WTC11 (cell line): ENCODE measurements at regions not wholly inside any gene's neighbourhood (a gene's known extent, or its start where the extent isn't known, plus 50 kb on each side); places are given as distances from the start of the nearest gene placed in this dataset.

Source experiments
- ATAC-seq: fragments of 200-7000 bp; cut with Tn5 transposase; 2 replicates; pipeline ENCODE4 v1.10.0; 2021; ENCODE audit warnings: mild to moderate bottlenecking, moderate library complexity
- CTCF ChIA-PET: fragments of 300-600 bp; sonication (Branson Sonifier 250); formaldehyde crosslinking; loops from one replicate; lab custom pipeline; 2021; ENCODE audit warnings: antibody characterized with exemption; lab: Charles Lee
- POLR2A ChIA-PET: fragments of 350-600 bp; sonication (Branson Sonifier 250); formaldehyde crosslinking; loops from one replicate; lab custom pipeline; 2021; ENCODE audit warnings: antibody characterized with exemption; lab: Charles Lee
- DNase-seq: peaks from one replicate; pipeline ENCODE4 v3.0.0; 2021; ENCODE audit warnings: low spot score
- H3K27ac Mint-ChIP-seq: 2 replicates; pipeline ENCODE4 v1.8.0; 2021; ENCODE audit warnings: mixed read lengths
- H3K27me3 Mint-ChIP-seq: 2 replicates; pipeline ENCODE4 v1.8.0; 2021; ENCODE audit warnings: low read depth, mild to moderate bottlenecking, moderate library complexity, mixed read lengths
- H3K36me3 Mint-ChIP-seq: 2 replicates; pipeline ENCODE4 v1.8.0; 2021; ENCODE audit warnings: mixed read lengths
- H3K4me1 Mint-ChIP-seq: 2 replicates; pipeline ENCODE4 v1.8.0; 2022; ENCODE audit warnings: mixed read lengths
- H3K4me3 Mint-ChIP-seq: 2 replicates; pipeline ENCODE4 v1.8.0; 2021; ENCODE audit warnings: mild to moderate bottlenecking, moderate library complexity, mixed read lengths
- H3K9me3 Mint-ChIP-seq: 2 replicates; pipeline ENCODE4 v1.8.0; 2021; ENCODE audit warnings: mixed read lengths
- ATF1 ChIP-seq: sonication (generic); formaldehyde crosslinking; IDR thresholded peaks from 2 replicates; pipeline ENCODE4 v1.8.1; 2023; ENCODE audit warnings: mild to moderate bottlenecking, moderate library complexity, missing genetic modification reagents
- ATF2 ChIP-seq: sonication (generic); formaldehyde crosslinking; IDR thresholded peaks from 2 replicates; pipeline ENCODE4 v1.8.1; 2022; ENCODE audit warnings: low read depth, missing genetic modification reagents, borderline replicate concordance
- ELF4 ChIP-seq: sonication (generic); formaldehyde crosslinking; IDR thresholded peaks from 2 replicates; pipeline ENCODE4 v1.8.1; 2022; ENCODE audit warnings: low read depth, mild to moderate bottlenecking, moderate library complexity, missing genetic modification reagents
- HMGXB4 ChIP-seq: sonication (generic); formaldehyde crosslinking; IDR thresholded peaks from 2 replicates; pipeline ENCODE4 v1.8.1; 2023; ENCODE audit warnings: mild to moderate bottlenecking, moderate library complexity, missing genetic modification reagents
- MYBL2 ChIP-seq: sonication (generic); formaldehyde crosslinking; IDR thresholded peaks from 2 replicates; pipeline ENCODE4 v1.8.1; 2023; ENCODE audit warnings: mild to moderate bottlenecking, moderate library complexity, missing genetic modification reagents
- NFYB ChIP-seq: sonication (generic); formaldehyde crosslinking; conservative IDR thresholded peaks from 2 replicates; pipeline ENCODE4 v1.8.0; 2022; ENCODE audit warnings: low read depth, missing genetic modification reagents
- NR1H2 ChIP-seq: sonication (generic); formaldehyde crosslinking; IDR thresholded peaks from 2 replicates; pipeline ENCODE4 v1.9.0; 2021; ENCODE audit warnings: mild to moderate bottlenecking, moderate library complexity, missing genetic modification reagents
- NR2C2 ChIP-seq: sonication (generic); formaldehyde crosslinking; IDR thresholded peaks from 2 replicates; pipeline ENCODE4 v1.8.0; 2022; ENCODE audit warnings: mild to moderate bottlenecking, missing genetic modification reagents
- NR3C1 ChIP-seq: sonication (generic); formaldehyde crosslinking; conservative IDR thresholded peaks from 2 replicates; pipeline ENCODE4 v1.8.1; 2023; ENCODE audit warnings: low read depth, mild to moderate bottlenecking, missing genetic modification reagents
- OVOL2 ChIP-seq: fragments of 250-450 bp; sonication (Bioruptor Pico); IDR thresholded peaks from 2 replicates; pipeline ENCODE4 v1.9.0; 2021; ENCODE audit warnings: mild to moderate bottlenecking, borderline replicate concordance
- PRDM15 ChIP-seq: sonication (generic); formaldehyde crosslinking; IDR thresholded peaks from 2 replicates; pipeline ENCODE4 v1.8.0; 2022; ENCODE audit warnings: missing genetic modification reagents
- SMAD4 ChIP-seq: sonication (generic); formaldehyde crosslinking; IDR thresholded peaks from 2 replicates; pipeline ENCODE4 v1.8.0; 2022; ENCODE audit warnings: mild to moderate bottlenecking, missing genetic modification reagents
- ZBTB43 ChIP-seq: sonication (generic); formaldehyde crosslinking; IDR thresholded peaks from 2 replicates; pipeline ENCODE4 v1.8.1; 2023; ENCODE audit warnings: mild to moderate bottlenecking, missing genetic modification reagents
- ZNF121 ChIP-seq: sonication (generic); formaldehyde crosslinking; IDR thresholded peaks from 2 replicates; pipeline ENCODE4 v1.8.0; 2023; ENCODE audit warnings: missing genetic modification reagents
- ZNF263 ChIP-seq: sonication (generic); formaldehyde crosslinking; IDR thresholded peaks from 2 replicates; pipeline ENCODE4 v1.8.1; 2022; ENCODE audit warnings: low read depth, mild to moderate bottlenecking, moderate library complexity, missing genetic modification reagents
- ZNF317 ChIP-seq: sonication (generic); formaldehyde crosslinking; IDR thresholded peaks from 2 replicates; pipeline ENCODE4 v1.8.1; 2023; ENCODE audit warnings: low read depth, mild to moderate bottlenecking, moderate library complexity, missing genetic modification reagents, borderline replicate concordance
- ZNF396 ChIP-seq: fragments of 250-450 bp; sonication (Bioruptor Pico); IDR thresholded peaks from 2 replicates; pipeline ENCODE4 v1.8.0; 2021; ENCODE audit warnings: mild to moderate bottlenecking, moderate library complexity, borderline replicate concordance
- ZNF671 ChIP-seq: fragments of 250-450 bp; sonication (Bioruptor Pico); IDR thresholded peaks from 2 replicates; pipeline ENCODE4 v1.8.0; 2021; ENCODE audit warnings: mild to moderate bottlenecking

DNA sequence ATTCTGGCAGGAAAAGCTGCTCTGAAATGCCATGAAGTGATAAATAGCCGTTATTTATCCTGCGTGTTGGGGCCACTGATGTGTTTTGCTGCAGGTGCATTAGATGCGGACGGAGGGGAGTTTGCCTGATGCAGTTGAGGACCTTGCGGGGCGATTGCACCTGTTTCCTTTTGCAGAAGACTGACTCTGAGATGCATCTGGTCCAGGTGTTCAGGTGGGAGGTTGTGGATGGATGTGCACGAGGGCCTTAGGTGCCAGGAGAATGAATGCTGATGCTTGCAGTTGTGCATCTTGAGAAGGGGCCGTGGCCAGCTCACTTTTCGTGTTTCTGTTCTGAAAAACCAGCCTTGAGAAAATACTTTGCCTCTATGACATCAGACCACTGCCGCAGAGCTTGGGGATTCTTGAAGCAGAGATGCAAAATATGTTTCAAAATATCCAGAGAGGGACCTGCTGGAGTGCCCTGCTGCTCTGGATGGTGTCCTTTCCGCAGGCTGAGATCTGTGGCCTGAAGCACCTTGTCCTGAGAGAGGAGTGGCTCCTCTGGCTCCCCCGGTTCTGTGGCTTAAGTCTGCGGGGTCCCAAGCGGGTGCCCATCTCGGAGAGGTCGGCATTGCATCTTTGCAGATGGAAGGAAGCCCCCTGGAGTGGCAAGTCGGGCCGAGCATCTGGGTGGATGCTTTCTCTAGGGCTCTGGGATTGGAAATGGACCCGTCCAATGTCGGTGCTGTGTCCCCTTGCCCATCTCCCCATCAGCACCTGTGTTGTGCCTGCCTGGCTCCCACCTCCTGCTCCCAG is 1031.1 kb downstream of the TBC1D22A start:
- H3K4me1 Mint-ChIP-seq = peaks cover 5% of the 10 kb centered on the region; the same call in 1 of the 2 replicates
- no peak for DNase-seq
- ChIA-PET CTCF (no interaction called here), POLR2A (no interaction called here)
- no peaks in the 10 kb centered on the region for H3K36me3 Mint-ChIP-seq
- ATAC-seq = no peak
- TF ChIP-seq ZNF121 (CRISPR knock-in tag) = no peak
- H3K27me3 Mint-ChIP-seq = no peaks in the 10 kb centered on the region
- H3K9me3 Mint-ChIP-seq = peaks cover 6% of the 10 kb centered on the region; the same call in 1 of the 2 replicates
- H3K4me3 Mint-ChIP-seq = no peak overlapping the region
- H3K27ac Mint-ChIP-seq = no peak overlapping the region

DNA sequence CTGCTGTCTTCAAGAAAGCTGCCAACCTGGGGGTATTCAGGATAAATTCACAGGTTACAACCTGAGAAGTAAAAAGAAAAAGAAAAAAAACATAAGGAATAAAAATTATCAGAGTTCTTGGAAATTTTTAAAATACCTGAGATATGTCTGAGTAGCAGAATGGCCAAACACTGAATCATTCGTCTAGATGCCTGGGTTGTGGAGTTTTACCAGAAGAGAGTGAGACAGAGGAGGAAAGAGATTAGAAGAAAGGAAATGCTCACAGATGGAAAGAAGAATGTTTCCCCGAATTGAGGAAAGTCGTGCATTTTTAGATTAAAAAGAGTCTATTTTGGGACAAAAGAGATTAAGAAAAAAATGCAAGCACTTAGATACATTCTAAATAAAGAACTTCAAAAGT is 1026.7 kb downstream of the TBC1D22A start:
- ATAC-seq = no peak

More for the DNA sequence above, 1026.7 kb downstream of the TBC1D22A start:
- CTCF ChIA-PET = no interaction called here
- H3K9me3 Mint-ChIP-seq = 0 out of 2 replicates have a peak, but pooled peaks cover 10% of the 10 kb centered on the region
- no peak overlapping the region for H3K4me3 Mint-ChIP-seq
- POLR2A ChIA-PET = no interaction called here
- TF ChIP-seq MYBL2 (CRISPR knock-in tag) (no peak), HMGXB4 (CRISPR knock-in tag) (no peak), NFYB (CRISPR knock-in tag) (no peak), NR1H2 (no peak), ZNF263 (CRISPR knock-in tag) (no peak), NR2C2 (CRISPR knock-in tag) (no peak), ELF4 (CRISPR knock-in tag) (no peak), ATF1 (CRISPR knock-in tag) (no peak), SMAD4 (CRISPR knock-in tag) (no peak), ZNF671 (CRISPR knock-in tag) (no peak), NR3C1 (CRISPR knock-in tag) (no peak), PRDM15 (CRISPR knock-in tag) (no peak), ZNF317 (CRISPR knock-in tag) (no peak), ATF2 (no peak), OVOL2 (CRISPR knock-in tag) (no peak), ZNF396 (CRISPR knock-in tag) (no peak), ZBTB43 (CRISPR knock-in tag) (no peak)
- H3K4me1 Mint-ChIP-seq = peaks cover 5% of the 10 kb centered on the region; the same call in 1 of the 2 replicates
- no peak for DNase-seq
- no peaks in the 10 kb centered on the region for H3K27me3 Mint-ChIP-seq
- H3K36me3 Mint-ChIP-seq = no peaks in the 10 kb centered on the region
- H3K27ac Mint-ChIP-seq = no peak overlapping the region
